ENCODE measurements at regions not wholly inside any gene's neighbourhood (a gene's known extent, or its start where the extent isn't known, plus 50 kb on each side); places are given as distances from the start of the nearest gene placed in this dataset.
"Not testable (repeated sequence)": the region's sequence is repeated elsewhere in the genome, so short reads cannot be mapped to it uniquely, and the experiment has no call there.

DNA sequence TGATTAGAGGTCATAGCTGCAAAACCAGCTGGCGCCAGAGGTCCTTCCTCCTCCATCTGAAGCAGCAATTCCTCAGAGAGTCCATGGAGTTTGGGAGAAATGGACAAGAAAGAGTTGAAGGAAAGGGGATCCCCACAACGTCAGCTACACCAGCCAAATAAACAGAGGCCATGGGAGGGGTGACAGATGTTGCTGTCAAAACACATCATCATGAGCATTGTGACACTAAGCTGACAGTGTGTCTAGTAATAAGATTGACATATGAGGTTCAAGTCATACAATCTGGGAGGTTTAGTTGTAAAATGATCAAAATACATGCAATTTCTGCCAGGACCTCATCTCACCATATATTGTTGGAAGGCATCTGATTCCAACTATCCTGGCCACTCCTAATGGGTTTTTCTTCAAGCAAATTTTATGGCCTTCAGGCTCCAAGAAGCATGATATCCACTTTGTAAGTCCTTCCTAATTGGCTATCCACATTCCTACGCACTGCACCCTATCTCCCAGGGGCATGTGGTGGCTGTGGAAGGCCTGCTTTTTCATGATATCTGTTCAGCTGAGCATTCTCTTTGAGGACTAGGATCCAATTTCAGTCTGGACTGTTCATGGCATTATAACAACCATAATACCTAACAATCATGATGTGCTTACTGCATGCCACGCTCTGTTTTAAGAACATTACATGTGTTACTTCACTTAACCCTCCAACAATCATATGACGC is 335.0 kb upstream of the ID2 start:
- Histone ChIP-seq H3K4me2 (no peak overlapping the region), H3F3A (ENCODE audit: low read depth) (no peaks in the 10 kb centered on the region), H3K9ac (no peak overlapping the region), H2AFZ (replicated peaks) (no peak overlapping the region), H3K79me2 (ENCODE audit: low read depth) (no peaks in the 10 kb centered on the region), H3K27me3 (no peaks in the 10 kb centered on the region), H3K9me3 (ENCODE audit: low read depth) (no peaks in the 10 kb centered on the region), H3K4me3 (no peak overlapping the region), H3K27ac (no peak overlapping the region), H3K36me3 (no peaks in the 10 kb centered on the region), H3K4me1 (no peaks in the 10 kb centered on the region), H4K20me1 (ENCODE audit: low read depth) (no peaks in the 10 kb centered on the region)
- Mint-ChIP-seq H3K4me3 (no peak overlapping the region), H3K36me3 (no peaks in the 10 kb centered on the region), H3K27me3 (ENCODE audit: insufficient read depth, low read depth) (no peaks in the 10 kb centered on the region), H3K9me3 (no peaks in the 10 kb centered on the region), H3K27ac (no peak overlapping the region), H3K4me1 (no peaks in the 10 kb centered on the region)
- no peak for TF ChIP-seq EZH2phosphoT487 (IDR thresholded peaks at IDR 0.05)
- TF ChIP-seq, protein P1, sequence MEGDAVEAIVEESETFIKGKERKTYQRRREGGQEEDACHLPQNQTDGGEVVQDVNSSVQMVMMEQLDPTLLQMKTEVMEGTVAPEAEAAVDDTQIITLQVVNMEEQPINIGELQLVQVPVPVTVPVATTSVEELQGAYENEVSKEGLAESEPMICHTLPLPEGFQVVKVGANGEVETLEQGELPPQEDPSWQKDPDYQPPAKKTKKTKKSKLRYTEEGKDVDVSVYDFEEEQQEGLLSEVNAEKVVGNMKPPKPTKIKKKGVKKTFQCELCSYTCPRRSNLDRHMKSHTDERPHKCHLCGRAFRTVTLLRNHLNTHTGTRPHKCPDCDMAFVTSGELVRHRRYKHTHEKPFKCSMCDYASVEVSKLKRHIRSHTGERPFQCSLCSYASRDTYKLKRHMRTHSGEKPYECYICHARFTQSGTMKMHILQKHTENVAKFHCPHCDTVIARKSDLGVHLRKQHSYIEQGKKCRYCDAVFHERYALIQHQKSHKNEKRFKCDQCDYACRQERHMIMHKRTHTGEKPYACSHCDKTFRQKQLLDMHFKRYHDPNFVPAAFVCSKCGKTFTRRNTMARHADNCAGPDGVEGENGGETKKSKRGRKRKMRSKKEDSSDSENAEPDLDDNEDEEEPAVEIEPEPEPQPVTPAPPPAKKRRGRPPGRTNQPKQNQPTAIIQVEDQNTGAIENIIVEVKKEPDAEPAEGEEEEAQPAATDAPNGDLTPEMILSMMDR (IDR thresholded peaks at IDR 0.05): no peak
- no peak for TF ChIP-seq EZH2 (IDR thresholded peaks at IDR 0.05)
- DNase-seq (ENCODE audit: low spot score): no peak

DNA sequence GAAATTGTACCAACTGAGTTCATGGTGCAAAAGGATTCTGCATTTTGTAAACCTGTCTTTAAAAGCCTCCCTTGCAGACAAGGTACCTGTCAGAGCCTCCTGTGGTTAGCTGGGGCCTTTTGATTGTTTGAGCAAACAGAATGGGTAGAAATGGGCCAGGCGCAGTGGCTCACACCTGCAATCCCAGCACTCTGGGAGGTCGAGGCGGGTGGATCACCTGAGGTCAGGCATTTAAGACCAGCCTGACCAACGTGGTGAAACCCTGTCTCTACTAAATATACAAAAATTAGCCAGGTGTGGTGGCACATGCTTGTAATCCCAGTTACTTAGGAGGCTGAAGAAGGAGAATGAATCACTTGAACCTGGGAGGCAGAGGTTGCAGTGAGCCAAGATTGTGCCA is 332.9 kb upstream of the ID2 start:
- H3K27me3 ChIP-seq; H3K27ac Mint-ChIP-seq; H3K4me1 Mint-ChIP-seq; H3K4me3 Mint-ChIP-seq; H3K4me3 ChIP-seq; H3K9me3 ChIP-seq (ENCODE audit: low read depth); H3K36me3 ChIP-seq; H3K9me3 Mint-ChIP-seq; H3K4me2 ChIP-seq; H4K20me1 ChIP-seq (ENCODE audit: low read depth); H3K4me1 ChIP-seq; H3K9ac ChIP-seq; H2AFZ ChIP-seq (replicated peaks); H3K27me3 Mint-ChIP-seq (ENCODE audit: insufficient read depth, low read depth); H3K36me3 Mint-ChIP-seq; H3K79me2 ChIP-seq (ENCODE audit: low read depth); DNase-seq (ENCODE audit: low spot score); H3F3A ChIP-seq (ENCODE audit: low read depth); H3K27ac ChIP-seq: not testable (repeated sequence)

DNA sequence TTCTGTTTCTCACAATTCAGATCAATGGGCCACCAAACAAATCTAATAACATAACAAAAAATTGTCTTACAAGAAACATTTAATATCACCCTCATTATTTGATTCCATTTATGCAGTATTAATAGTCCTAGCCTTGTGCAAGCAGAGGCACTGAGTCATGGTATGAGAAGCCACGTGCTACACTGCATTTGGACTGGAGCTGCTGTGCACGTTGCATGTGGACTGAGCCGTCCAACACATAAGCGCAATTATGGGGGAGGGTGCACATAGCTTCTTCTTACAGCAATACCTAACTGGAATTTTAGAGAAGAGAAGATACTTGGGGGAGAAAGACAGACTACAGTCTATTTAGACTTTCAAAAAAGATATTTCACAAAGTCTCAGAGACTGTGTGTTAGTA is 329.6 kb upstream of the ID2 start:
- H4K20me1 ChIP-seq (ENCODE audit: low read depth): no peaks in the 10 kb centered on the region
- H3K36me3 ChIP-seq: no peaks in the 10 kb centered on the region
- H3F3A ChIP-seq (ENCODE audit: low read depth): no peaks in the 10 kb centered on the region
- H3K79me2 ChIP-seq (ENCODE audit: low read depth): no peaks in the 10 kb centered on the region
- no peak overlapping the region for H3K4me3 ChIP-seq
- no peak overlapping the region for H3K4me3 Mint-ChIP-seq
- H2AFZ ChIP-seq (replicated peaks): no peak overlapping the region
- DNase-seq (ENCODE audit: low spot score): no peak
- TF ChIP-seq EZH2 (IDR thresholded peaks at IDR 0.05) (no peak), EZH2phosphoT487 (IDR thresholded peaks at IDR 0.05) (no peak)
- TF ChIP-seq, protein P1 (IDR thresholded peaks at IDR 0.05): no peak
- H3K4me1 ChIP-seq: no peaks in the 10 kb centered on the region
- H3K9me3 ChIP-seq (ENCODE audit: low read depth): no peaks in the 10 kb centered on the region
- H3K27ac Mint-ChIP-seq: no peak overlapping the region
- no peaks in the 10 kb centered on the region for H3K27me3 ChIP-seq
- H3K27ac ChIP-seq: no peak overlapping the region
- no peaks in the 10 kb centered on the region for H3K4me1 Mint-ChIP-seq
- no peaks in the 10 kb centered on the region for H3K36me3 Mint-ChIP-seq
- no peak overlapping the region for H3K4me2 ChIP-seq
- no peak overlapping the region for H3K9ac ChIP-seq
- H3K27me3 Mint-ChIP-seq (ENCODE audit: insufficient read depth, low read depth): peaks cover 3% of the 10 kb centered on the region
- H3K9me3 Mint-ChIP-seq: peaks cover 15% of the 10 kb centered on the region

DNA sequence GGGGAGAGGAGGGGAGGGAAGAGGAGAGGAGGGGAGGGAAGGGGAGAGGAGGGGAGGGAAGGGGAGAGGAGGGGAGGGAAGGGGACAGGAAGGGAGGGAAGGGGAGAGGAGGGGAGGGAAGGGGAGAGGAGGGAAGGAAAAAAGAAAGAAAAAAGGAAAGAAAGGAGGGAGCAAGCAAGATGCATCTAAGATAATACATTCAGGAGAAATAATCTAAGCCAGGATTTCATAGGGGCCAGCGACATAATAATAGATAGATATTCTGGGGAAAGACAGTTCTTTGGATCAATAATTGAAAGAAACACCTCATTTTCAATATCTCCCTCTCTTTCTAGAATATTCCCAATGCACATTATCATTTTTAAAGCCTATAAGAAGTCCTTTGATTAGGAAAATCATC is 328.9 kb upstream of the ID2 start:
- DNase-seq (ENCODE audit: low spot score): no peak
- no peak overlapping the region for H2AFZ ChIP-seq (replicated peaks)

More for the DNA sequence above, 328.9 kb upstream of the ID2 start:
- Mint-ChIP-seq H3K27ac (no peak overlapping the region), H3K4me3 (no peak overlapping the region), H3K4me1 (no peaks in the 10 kb centered on the region), H3K27me3 (ENCODE audit: insufficient read depth, low read depth) (peaks cover 3% of the 10 kb centered on the region), H3K36me3 (no peaks in the 10 kb centered on the region), H3K9me3 (peaks cover 15% of the 10 kb centered on the region)
- no peaks in the 10 kb centered on the region for H3K79me2 ChIP-seq (ENCODE audit: low read depth)
- H4K20me1 ChIP-seq (ENCODE audit: low read depth): no peaks in the 10 kb centered on the region
- no peaks in the 10 kb centered on the region for H3K4me1 ChIP-seq
- no peak overlapping the region for H3K9ac ChIP-seq
- H3K9me3 ChIP-seq (ENCODE audit: low read depth): no peaks in the 10 kb centered on the region
- TF ChIP-seq, protein P1 (IDR thresholded peaks at IDR 0.05): no peak
- no peak for TF ChIP-seq EZH2phosphoT487 (IDR thresholded peaks at IDR 0.05)
- TF ChIP-seq EZH2 (IDR thresholded peaks at IDR 0.05): no peak
- H3K4me2 ChIP-seq: no peak overlapping the region
- no peaks in the 10 kb centered on the region for H3F3A ChIP-seq (ENCODE audit: low read depth)
- H3K36me3 ChIP-seq: no peaks in the 10 kb centered on the region
- no peak overlapping the region for H3K27ac ChIP-seq
- H3K27me3 ChIP-seq: no peaks in the 10 kb centered on the region
- no peak overlapping the region for H3K4me3 ChIP-seq
